C1 segment of cervical spinal cord (tissue), 14 donors: ENCODE measurements at regions not wholly inside any gene's neighbourhood (a gene's known extent, or its start where the extent isn't known, plus 50 kb on each side); places are given as distances from the start of the nearest gene placed in this dataset.
"Not testable (repeated sequence)": the region's sequence is repeated elsewhere in the genome, so short reads cannot be mapped to it uniquely, and the experiment has no call there.

Experiments used
- DNase-seq, 14 donors: peaks; one replicate each; lab custom pipeline; 2025; lab: John Stamatoyannopoulos, UW

GRCh38 chr22:22121445-22121844, 123.1 kb upstream of the VPREB1 start:
- DNase-seq, result no peak

GRCh38 chr22:22120160-22120559, 124.4 kb upstream of the VPREB1 start:
- no peak for DNase-seq

- no peak for DNase-seq
Observed at GRCh38 chr22:22118987-22119386, 125.6 kb upstream of the VPREB1 start.

GRCh38 chr22:22117864-22118544, 126.6 kb upstream of the VPREB1 start:
- not testable (repeated sequence) for DNase-seq

GRCh38 chr22:22116997-22117770, 127.4 kb upstream of the VPREB1 start:
- not testable (repeated sequence) for DNase-seq

GRCh38 chr22:22113701-22114100, 130.9 kb upstream of the VPREB1 start:
- DNase-seq, result no peak

GRCh38 chr22:22112533-22113294, 130.1 kb upstream of the TOP3B start:
- DNase-seq, result no peak

- no peak for DNase-seq
Observed at GRCh38 chr22:22111983-22112382, 129.4 kb upstream of the TOP3B start.

GRCh38 chr22:22111267-22111751, 128.7 kb upstream of the TOP3B start:
- no peak for DNase-seq

GRCh38 chr22:22110548-22111266, 128.1 kb upstream of the TOP3B start:
- DNase-seq, result peak in 10 of 14 donors; percentile 8 to 64 (median 30)

GRCh38 chr22:22109693-22110466, 127.3 kb upstream of the TOP3B start:
- DNase-seq, result no peak

- DNase-seq, result no peak
Observed at GRCh38 chr22:22106855-22107254, 124.3 kb upstream of the TOP3B start.

- no peak for DNase-seq
Observed at GRCh38 chr22:22105364-22105763, 122.8 kb upstream of the TOP3B start.

GRCh38 chr22:22103078-22103875, 120.7 kb upstream of the TOP3B start:
- no peak for DNase-seq

- DNase-seq, result no peak
Observed at GRCh38 chr22:22099833-22100812, 117.5 kb upstream of the TOP3B start.

GRCh38 chr22:22099194-22099486, 116.6 kb upstream of the TOP3B start:
- DNase-seq, result no peak

GRCh38 chr22:22098457-22099193, 116.0 kb upstream of the TOP3B start:
- no peak for DNase-seq

GRCh38 chr22:22097727-22098228, 115.2 kb upstream of the TOP3B start:
- DNase-seq, result no peak
